ENCODE measurements at regions not wholly inside any gene's neighbourhood (a gene's known extent, or its start where the extent isn't known, plus 50 kb on each side); places are given as distances from the start of the nearest gene placed in this dataset.

DNA sequence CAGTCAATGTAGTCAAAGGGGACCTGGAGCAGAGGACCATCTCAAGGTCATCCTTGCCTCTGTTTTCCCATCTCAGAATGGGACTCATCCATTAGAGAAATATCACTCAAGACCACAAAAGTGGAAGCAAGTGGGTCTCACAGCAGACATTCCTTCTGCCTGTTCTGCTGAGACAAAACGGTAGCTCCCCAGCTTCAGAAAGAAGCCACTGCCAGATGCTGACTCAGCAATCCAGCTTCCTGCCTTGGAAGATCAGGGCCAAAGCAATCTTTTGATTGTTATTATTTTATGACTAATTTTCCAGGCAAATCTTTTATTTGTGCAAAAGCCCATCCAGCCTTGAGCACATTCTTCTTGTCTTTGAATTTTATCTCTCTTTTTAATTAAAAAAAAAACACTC is 86.8 kb downstream of the CCT6B start:
- ATAC-seq: no peak
- intact Hi-C loops (cut with DNase I, micrococcal nuclease): no loop called here

DNA sequence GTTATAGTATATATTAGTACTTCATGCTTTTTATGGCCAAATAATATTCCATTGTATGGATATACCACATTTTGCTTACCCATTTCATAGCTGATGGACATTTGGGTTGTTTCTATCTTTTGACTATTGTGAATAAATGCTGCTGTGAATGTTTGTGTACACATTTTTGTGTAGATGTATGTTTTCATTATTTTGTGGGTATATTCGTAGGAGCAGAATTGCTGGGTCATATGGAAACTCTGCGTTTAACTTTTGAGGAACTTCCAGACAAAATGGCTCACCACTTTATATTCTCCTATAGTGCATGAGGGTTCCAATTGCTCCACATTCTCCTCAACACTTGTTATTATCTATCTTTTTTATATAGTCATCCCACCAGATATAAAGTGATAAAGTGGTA is 88.6 kb downstream of the CCT6B start:
- no peak for ATAC-seq
- intact Hi-C loops (cut with DNase I, micrococcal nuclease): no loop called here
- DNase-seq: no peak

More for the DNA sequence above, 86.8 kb downstream of the CCT6B start:
- no peak for DNase-seq

DNA sequence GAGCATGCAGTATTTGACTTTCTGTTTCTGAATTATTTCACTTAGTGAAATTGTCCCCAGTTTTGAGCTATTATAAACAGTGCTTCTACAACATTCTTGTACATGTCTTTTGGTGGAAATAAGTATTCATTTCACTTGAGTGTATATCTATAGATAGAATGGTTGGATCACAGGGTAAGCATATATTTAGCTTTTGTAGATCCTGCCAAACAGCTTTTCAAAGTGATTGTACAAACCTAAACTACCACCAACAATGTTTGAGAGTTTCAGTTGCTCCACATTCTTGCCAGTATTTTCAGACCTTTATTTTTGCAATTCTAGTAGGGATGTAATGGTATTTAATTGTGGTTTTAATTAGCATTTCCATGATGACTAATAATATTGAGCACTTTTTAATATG is 91.6 kb downstream of the CCT6B start:
- intact Hi-C loops (cut with DNase I, micrococcal nuclease): no loop called here
- no peak for ATAC-seq
- DNase-seq: no peak

DNA sequence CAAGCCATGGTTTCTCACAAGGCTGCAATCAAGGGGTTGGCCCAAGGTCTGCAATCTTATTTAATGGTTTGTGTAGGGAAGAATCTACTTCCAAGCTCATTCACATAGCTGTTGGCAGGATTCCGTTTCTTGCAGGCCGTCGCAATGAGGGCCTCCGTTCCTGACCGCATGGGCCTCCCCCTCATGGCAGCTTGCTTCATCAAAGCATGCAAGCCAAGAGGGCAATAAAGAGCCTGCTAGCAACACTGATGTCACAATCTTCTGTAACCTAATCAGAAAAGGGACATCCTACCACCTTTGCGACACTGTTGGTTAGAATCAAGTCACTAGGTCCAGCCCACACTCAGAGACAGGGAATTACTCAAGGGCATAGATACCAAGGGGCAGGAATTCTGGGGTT is 95.5 kb downstream of the CCT6B start:
- intact Hi-C loops (cut with DNase I, micrococcal nuclease): no loop called here
- ATAC-seq (no peak), DNase-seq (no peak)

DNA sequence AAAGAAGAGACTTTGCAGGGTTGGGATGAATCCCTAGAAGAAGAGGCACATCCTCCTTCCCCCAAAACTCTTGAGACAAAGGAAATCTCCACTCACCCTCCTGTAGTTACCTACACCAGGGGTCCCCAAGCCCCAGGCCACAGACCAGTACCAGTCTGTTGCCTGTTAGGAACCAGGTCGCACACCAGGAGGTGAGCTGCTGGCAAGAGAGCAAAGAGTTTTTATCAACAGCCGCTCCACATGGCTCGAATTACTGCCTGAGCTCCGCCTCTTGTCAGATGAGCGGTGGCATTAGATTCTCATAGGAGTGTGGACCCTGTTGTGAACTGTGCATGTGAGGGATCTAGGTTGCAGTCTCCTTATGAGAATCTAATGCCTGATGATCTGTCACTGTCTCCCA is 98.9 kb downstream of the CCT6B start:
- DNase-seq (no peak), ATAC-seq (no peak)
- intact Hi-C loops (cut with DNase I, micrococcal nuclease): no loop called here

DNA sequence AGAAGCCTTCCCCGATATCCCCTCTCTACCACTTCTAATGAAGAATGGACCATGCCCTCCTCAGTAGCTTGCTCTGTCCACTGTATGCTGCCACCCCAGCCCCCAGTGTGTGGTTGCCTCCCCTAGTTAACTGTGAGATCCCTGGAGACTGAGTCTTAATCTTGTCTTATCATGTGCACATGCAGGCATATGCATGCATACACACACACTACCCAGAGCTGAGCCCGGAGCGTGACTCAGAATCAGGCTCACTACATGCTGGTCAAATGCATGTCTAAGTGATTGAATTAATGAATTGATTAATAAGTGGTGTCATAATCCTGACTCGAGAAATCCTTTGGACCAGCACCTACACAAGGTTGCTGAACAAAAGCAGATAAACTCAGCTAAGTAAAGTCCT is 99.4 kb downstream of the CCT6B start:
- ATAC-seq (no peak), DNase-seq (no peak)
- intact Hi-C loops (cut with DNase I, micrococcal nuclease): no loop called here

DNA sequence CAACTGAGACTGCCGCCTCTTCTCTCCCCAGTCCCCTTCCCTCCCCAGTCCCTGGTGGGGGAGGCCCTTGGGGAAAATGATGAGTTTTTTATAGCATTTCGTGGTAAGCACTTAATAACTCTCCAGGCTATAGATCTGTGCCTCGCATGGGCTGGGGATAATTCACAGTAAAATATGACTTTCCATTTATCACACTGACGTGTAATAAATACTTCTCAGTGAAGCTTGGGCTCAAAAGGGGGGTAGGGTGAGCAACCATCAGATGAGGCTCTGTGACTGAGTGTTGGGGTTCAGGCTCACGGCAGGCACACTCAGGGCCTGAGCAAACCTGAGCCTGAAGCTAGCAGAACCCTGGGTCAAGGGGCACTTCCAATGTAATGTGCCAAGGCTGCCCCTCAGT is 101.6 kb downstream of the CCT6B start:
- ATAC-seq: no peak
- no peak for DNase-seq
- intact Hi-C loops (cut with DNase I, micrococcal nuclease): no loop called here

DNA sequence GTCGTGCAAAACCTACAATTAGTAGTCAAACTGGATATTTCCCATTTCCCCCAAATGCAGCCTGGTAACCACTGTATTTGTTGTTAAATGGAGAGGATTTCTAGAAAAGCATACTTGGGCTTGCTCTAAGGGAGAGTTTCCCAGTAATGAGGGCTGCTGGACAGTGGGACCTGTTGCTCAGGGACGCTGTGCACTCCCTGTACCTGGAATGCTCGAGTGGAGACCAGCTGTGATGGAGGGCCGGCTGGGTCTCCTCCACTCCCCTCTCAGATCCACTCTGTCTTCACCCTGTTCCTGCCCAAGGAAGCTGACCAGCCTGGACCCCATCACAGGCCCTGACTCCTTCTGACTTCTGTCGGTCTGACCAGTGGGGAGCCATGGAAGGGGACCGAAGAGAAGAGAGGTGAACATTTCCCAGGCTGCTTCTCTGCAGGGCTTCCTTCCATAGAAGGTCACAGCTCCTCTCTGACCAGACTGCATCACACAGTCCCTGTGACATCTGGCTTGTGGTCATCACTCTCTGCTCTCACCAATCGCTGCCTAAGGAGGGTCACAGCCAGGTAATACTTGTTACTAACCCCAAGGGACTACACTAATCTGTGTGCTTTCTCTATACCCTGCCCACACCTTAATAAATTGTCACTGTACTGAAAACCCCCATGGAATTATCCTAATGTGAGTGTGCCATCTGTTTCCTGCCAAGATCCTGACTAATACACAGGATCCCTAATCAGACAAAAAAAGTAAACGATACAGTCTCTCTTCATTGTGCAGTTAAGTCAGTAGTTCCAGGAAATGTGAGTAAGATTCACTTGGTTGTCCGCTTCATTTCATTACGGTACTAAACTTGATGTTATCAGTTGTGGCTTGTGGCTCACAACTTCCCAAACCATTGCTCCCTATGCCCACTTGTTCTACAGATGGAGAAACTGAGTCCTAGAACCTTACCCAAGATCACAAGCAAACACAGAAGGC is 102.4 kb downstream of the CCT6B start:
- DNase-seq (no peak), ATAC-seq (no peak)
- intact Hi-C loops (cut with DNase I, micrococcal nuclease): no loop called here

DNA sequence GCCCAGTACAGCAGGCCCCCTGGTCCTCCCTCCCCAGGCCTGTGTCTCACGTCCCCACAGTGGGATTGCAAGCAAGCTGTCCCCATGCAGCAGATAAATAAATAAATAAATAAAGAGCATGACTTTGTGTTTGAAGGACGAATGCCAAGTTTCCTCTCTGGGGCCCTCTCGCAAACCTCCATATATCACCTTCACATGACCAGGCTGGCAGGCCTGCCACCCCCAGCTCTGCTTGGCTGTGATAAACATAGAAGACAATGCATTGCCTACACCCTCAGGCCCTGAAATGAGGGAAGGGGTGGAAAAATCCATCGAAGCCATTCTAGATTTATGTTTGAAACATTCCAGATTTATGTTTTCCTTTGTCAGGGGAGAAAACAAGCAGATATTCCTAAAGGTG is 107.3 kb downstream of the CCT6B start:
- intact Hi-C loops (cut with DNase I, micrococcal nuclease): no loop called here
- no peak for ATAC-seq
- DNase-seq: no peak

DNA sequence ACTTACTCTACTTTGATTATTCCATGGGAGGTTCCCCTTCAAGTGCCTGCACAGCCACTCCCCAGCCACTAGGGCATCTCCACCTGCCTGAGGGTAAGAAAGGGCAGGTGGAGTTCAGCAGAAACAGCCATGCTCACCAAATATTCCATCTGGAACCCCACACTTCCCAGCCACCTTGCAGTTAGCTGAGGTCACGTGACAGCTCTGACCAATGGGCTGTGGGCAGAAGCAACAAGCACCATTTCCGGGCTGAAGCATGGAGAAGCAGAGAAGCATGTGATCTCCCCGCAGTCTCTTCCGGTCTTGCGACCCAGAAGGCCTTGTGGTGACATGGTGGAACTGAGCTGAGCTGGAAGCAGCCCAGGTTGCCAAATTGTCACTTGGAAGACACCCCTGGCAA is 108.6 kb downstream of the CCT6B start:
- DNase-seq (no peak), ATAC-seq (no peak)
- intact Hi-C loops (cut with DNase I, micrococcal nuclease): no loop called here

DNA sequence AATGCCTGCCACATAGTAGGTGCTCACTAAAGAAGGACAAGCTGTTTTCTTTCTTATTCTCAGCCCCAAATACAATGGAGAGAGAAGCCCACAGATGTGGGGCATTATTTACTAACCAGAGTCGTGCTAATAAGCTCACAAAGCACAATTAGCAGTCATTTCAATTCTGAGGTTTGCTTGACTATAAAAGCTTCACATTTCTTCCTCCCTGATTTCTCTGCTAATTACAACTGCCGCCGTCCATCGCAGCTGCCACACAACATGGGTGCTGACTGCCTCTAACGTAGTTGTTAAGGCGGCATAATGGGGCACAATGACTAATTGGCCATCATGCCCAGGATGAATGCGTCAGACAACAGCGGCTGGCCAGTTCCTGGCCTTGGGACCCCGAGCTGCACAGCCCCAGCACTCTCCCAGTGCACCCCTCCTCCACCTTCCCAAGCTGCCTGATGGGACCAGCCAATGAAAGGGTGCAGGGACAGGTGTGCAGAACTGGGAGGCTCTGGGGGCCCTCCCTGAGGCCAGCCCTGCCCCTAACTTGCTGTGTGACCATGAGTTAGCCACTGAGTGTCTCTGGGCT is 109.2 kb downstream of the CCT6B start:
- ATAC-seq (no peak), DNase-seq (no peak)
- intact Hi-C loops (cut with DNase I, micrococcal nuclease): no loop called here

DNA sequence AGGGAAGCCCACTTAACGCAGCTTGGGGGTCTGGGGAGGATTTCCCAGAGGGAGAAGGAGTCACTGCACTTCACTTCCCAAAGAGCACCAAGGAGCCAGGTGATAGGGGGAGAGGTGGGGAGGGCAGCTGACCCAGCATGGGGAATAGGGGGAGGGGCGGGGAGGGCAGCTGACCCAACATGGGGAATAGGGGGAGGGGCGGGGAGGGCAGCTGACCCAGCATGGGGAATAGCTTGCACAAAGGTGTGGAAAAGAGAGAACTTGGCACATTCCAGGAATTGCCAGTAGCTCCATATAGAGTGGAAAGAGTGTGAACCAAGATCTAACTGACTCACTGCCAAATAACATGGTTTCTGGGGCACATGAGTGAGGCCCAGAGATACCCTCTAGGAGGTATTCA is 110.3 kb downstream of the CCT6B start:
- DNase-seq: no peak
- intact Hi-C loops (cut with DNase I, micrococcal nuclease): no loop called here
- no peak for ATAC-seq

DNA sequence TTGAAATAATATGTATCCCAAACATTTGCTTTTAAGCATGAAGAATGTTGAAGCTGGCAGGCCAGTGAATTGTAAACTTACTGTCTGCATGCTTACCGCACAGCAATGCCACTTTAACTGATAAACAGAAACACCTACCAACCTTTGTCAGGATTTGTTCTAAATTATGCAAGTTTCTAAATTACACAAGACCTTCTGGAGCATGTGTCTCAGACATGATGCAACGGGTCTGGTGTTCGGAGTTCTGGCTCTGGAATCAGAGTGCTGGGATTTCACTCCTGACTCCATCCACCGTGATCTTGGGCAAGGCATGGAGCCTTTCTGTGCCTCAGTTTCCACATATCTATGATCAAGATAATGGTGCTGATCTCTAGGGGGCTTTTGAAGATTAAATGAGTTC is 111.2 kb downstream of the CCT6B start:
- intact Hi-C loops (cut with DNase I, micrococcal nuclease): no loop called here
- ATAC-seq (no peak), DNase-seq (no peak)

DNA sequence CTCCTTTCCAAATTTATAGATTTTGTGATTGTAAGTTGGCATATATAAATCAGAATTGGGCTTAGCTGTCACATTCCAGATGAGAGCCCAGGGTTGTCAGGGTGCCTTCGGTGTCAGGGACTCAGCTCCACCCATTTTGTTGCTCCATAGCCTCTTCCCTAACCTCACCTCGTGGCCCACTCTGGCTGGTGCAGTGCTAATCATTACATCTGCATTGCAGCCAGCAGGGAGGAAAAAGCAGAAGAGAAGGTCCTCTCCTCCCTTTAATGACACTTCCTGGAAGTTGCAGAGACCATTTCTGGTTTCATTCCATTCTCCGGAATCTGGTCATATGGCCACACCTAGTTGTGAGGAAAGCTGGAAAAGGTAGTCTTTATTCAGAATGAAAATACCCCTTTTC is 113.3 kb downstream of the CCT6B start:
- no peak for ATAC-seq
- no peak for DNase-seq
- intact Hi-C loops (cut with DNase I, micrococcal nuclease): no loop called here

DNA sequence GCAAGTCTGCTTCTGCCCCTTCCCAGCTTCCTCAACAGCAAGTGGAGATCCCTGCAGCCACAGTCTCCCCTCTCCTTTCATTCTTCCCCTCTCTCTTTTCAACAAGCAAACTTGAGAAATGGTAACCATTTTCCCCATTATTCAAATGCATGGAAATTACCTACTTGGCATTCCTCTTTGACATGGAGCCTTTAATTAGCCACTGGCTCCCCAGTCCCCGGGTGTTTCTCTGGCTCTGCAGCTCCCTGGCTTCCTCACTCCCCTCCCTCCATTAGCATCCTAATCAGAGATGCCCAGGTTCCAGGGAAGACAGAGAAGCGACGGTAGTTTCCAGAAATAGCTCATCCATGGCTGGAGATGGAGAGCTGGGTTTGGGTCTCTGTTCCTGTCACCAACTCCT is 116.0 kb downstream of the CCT6B start:
- intact Hi-C loops (cut with DNase I, micrococcal nuclease): no loop called here
- no peak for DNase-seq
- ATAC-seq: no peak

DNA sequence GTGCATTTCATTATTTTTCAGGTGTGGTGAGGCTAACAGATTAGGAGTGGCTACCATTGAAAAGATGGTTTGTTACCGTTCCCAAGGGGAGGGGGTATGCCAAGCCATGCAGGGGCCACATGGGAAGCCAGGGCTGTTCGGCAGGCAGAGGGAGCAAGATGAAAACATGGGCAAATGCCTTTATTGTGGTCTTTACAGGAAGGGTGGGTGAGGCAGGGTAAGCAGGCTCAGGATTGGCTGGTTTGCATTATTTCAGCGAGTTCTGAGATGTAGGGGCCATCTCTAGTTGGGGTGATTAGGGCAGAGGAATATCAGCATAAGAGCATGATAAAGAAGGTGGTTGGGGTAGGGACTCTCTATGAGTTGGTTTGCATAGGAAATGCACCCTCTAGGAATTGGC is 117.6 kb downstream of the CCT6B start:
- DNase-seq (no peak), ATAC-seq (no peak)
- intact Hi-C loops (cut with DNase I, micrococcal nuclease): no loop called here

DNA sequence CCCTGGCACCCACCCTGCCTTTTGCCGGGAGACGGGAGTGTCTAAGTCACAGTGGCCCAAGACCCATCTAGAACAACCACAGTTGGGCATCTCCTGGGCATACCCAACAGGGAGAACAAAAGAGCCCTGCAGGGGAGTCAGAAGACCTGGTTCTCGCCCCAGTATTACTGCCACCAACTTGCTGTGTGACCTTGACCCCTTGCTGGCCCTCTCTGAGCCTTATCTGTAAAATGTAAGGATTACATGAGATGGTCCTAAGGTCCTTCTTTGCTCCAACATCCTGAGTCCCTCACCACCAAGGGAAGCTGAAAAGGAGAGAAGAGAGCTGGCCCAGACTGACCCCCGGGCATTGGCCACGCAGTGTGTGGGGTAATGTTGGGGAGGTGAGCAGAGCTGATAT is 119.0 kb downstream of the CCT6B start:
- intact Hi-C loops (cut with DNase I, micrococcal nuclease): no loop called here
- ATAC-seq (no peak), DNase-seq (no peak)

DNA sequence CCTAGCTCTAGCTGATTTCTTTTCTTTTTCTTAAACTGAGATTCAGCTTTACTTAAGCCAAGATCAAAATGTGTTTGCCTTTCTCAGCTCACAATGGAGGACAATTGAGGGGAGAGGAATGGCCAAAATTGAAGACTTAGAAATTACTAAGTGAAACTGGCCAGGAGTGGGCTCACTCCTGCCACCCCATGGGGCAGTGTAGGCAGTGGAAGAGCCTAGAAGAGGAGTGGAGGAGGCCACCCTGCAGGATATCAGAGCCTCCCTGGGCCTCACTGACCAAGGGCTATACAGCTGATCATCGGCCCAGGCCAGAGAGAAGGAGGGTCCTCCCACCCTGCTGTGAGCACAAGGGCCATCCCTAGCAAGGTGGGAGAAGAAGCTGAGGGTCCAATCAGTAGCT is 119.8 kb downstream of the CCT6B start:
- intact Hi-C loops (cut with DNase I, micrococcal nuclease): no loop called here
- ATAC-seq: no peak
- no peak for DNase-seq

DNA sequence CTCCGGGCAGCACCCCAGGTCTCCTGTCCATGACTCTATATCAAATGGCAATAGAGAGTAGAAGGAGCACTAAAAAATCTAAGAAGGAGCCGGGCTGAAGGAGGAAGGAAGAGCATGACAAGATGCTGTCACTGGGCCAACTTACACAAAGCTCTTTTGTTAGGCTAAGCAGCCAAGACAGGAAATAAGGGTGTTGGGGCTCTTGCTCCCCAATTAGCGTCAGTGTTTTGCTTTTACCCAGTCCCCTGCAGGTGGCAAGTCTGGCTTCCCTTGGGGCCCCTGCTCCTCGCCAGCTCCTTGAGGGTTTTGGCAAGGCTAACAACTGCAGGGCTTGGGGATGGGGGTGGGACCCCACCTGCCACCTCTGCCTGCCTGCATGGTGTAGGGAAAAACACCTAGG is 120.5 kb downstream of the CCT6B start:
- no peak for ATAC-seq
- intact Hi-C loops (cut with DNase I, micrococcal nuclease): no loop called here
- no peak for DNase-seq

DNA sequence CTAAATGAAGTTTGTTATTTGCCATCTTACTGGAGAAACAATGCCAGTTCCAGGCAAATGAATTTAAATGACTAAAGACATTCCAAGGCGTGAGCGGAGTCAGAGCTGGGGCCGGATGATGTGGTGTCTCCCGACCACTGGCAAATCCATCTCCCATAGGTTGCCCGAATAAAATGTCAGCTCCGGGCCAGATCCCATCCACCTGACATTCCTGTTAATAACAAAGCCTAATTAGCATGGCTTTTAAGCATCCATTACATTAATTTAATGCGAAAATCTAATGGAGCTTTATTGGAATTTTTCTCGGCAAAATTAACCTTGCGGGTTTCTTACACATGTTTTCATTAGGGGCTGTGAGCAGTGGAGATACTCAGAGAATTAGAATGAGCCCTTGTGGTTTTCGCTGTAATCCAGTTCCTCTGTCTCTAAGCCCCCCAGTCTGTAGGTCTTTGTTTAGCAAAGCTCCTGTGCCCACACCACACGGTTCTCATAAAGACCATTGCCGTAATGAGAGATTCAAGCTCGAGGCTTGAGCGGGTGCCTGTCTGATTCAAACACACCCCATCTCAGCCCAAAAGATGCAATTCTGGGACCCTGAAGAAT is 123.3 kb downstream of the CCT6B start:
- ATAC-seq: no peak
- intact Hi-C loops (cut with DNase I, micrococcal nuclease): no loop called here
- no peak for DNase-seq

Data from left colon (tissue), 2 donors.